ENCODE measurements at regions not wholly inside any gene's neighbourhood (a gene's known extent, or its start where the extent isn't known, plus 50 kb on each side); places are given as distances from the start of the nearest gene placed in this dataset.

DNA sequence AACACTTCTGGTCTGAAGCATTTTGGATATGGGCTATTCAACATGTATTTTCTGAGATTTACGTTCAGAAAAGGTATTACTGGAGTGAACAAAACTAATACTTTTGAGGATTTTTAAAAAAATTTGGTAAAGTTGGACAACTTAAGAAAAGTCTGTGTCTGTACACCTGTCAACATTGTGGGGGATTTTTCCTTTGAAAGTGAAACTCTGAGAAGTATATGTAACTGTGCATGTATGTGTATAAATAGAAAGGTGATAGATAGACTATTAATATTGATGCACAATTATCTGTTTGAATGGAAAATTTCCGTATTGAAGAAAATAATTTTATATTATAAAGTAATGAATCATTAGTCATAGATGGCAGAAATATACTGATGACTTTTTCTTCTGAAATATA, 312.8 kb upstream of the MDGA2 start:
- no peaks in the 10 kb centered on the region for H3K36me3 Mint-ChIP-seq (ENCODE audit: unreplicated experiment)
- TF ChIP-seq, protein P1, sequence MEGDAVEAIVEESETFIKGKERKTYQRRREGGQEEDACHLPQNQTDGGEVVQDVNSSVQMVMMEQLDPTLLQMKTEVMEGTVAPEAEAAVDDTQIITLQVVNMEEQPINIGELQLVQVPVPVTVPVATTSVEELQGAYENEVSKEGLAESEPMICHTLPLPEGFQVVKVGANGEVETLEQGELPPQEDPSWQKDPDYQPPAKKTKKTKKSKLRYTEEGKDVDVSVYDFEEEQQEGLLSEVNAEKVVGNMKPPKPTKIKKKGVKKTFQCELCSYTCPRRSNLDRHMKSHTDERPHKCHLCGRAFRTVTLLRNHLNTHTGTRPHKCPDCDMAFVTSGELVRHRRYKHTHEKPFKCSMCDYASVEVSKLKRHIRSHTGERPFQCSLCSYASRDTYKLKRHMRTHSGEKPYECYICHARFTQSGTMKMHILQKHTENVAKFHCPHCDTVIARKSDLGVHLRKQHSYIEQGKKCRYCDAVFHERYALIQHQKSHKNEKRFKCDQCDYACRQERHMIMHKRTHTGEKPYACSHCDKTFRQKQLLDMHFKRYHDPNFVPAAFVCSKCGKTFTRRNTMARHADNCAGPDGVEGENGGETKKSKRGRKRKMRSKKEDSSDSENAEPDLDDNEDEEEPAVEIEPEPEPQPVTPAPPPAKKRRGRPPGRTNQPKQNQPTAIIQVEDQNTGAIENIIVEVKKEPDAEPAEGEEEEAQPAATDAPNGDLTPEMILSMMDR (IDR thresholded peaks at IDR 0.05; ENCODE audit: partially characterized antibody, unreplicated experiment) = no peak
- no peaks in the 10 kb centered on the region for H3K4me1 Mint-ChIP-seq (ENCODE audit: low read depth, unreplicated experiment)
- H3K9me3 Mint-ChIP-seq (ENCODE audit: unreplicated experiment) = no peaks in the 10 kb centered on the region
- H3K27me3 Mint-ChIP-seq (ENCODE audit: unreplicated experiment) = no peaks in the 10 kb centered on the region
- H3K27ac Mint-ChIP-seq (ENCODE audit: unreplicated experiment) = no peak overlapping the region
- no peak for DNase-seq
- no peak overlapping the region for H3K4me3 Mint-ChIP-seq (ENCODE audit: unreplicated experiment)

DNA sequence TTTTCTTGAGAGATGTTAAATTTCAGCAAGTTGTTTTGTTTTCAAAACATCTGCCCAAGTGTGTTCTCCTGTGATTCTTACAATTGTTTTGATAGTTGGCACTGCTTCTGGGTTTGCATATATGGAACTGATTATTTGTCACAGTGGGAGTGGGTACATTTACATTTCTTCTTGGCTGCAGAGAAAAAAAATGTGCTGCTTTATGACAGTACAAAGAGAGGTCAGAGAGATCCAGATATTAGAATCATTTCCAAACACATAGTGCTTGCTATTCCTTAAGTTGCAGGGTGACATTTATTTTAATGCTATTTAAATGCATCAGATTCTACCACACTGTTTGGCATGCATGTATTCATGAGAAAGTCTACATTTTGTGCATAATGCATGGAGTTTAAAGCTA, 303.5 kb upstream of the MDGA2 start:
- Mint-ChIP-seq H3K4me3 (ENCODE audit: unreplicated experiment) (no peak overlapping the region), H3K36me3 (ENCODE audit: unreplicated experiment) (no peaks in the 10 kb centered on the region), H3K4me1 (ENCODE audit: low read depth, unreplicated experiment) (no peaks in the 10 kb centered on the region), H3K9me3 (ENCODE audit: unreplicated experiment) (no peaks in the 10 kb centered on the region), H3K27me3 (ENCODE audit: unreplicated experiment) (no peaks in the 10 kb centered on the region), H3K27ac (ENCODE audit: unreplicated experiment) (no peak overlapping the region)
- TF ChIP-seq, protein P1 (IDR thresholded peaks at IDR 0.05; ENCODE audit: partially characterized antibody, unreplicated experiment) = no peak
- no peak for DNase-seq

DNA sequence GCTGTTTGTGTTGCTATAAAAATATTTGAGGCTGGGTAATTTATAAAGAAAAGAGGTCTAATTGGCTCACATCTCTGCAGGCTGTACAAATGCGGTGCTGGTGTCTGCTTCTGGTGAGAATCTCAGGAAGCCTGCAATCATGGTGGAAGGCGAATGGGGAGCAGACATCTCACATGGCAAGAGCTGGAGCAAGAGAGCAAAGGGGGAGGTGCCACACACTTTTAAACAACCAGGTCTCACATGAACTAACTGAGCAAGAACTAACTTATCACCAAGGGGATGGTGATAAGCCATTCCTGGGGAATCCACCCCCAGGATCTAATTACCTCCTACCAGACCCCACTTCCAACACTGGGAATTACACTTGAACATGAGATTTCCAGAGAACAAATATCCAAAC, 300.7 kb upstream of the MDGA2 start:
- TF ChIP-seq, protein P1 (IDR thresholded peaks at IDR 0.05; ENCODE audit: partially characterized antibody, unreplicated experiment) = no peak
- H3K27me3 Mint-ChIP-seq (ENCODE audit: unreplicated experiment) = no peaks in the 10 kb centered on the region
- H3K4me3 Mint-ChIP-seq (ENCODE audit: unreplicated experiment) = no peak overlapping the region
- H3K4me1 Mint-ChIP-seq (ENCODE audit: low read depth, unreplicated experiment) = no peaks in the 10 kb centered on the region
- H3K9me3 Mint-ChIP-seq (ENCODE audit: unreplicated experiment) = peaks cover 4% of the 10 kb centered on the region
- peaks cover 8% of the 10 kb centered on the region for H3K36me3 Mint-ChIP-seq (ENCODE audit: unreplicated experiment)
- DNase-seq = no peak
- no peak overlapping the region for H3K27ac Mint-ChIP-seq (ENCODE audit: unreplicated experiment)

DNA sequence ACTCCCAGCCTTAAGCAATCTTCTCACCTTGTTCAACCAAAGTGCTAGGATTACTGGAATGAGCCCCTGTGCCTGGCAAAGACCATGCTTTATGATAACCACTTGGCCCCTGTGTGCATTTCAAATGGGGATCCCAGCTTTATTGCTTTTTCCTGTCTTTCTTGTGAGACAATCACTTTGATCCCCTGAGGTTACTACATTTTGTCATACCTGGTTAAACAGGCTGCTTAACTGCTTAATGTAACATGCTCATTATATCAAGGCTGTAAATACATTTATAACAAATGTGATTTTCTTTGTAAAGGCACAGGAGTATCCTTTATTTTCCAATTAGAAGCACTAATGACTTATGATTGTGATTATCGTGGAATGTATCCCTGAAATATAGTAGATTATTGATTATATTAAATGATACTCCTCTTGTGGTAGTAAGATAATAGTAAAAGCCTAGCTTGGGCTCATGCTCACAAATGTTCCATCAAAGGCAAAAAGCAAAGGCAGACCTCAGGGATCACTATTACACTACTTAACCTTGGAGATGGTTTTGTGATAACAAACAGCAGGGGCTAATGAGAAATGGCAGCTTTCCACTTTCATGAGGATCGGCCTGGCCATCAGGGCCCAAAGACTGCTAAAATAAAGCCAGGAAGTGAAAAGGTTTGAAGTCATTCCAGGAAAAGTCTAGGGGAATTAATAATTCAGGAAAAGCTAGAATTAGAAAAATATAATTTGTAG, 290.8 kb upstream of the MDGA2 start:
- peaks cover 8% of the 10 kb centered on the region for H3K4me1 Mint-ChIP-seq (ENCODE audit: low read depth, unreplicated experiment)
- H3K27ac Mint-ChIP-seq (ENCODE audit: unreplicated experiment) = no peak overlapping the region
- no peak overlapping the region for H3K4me3 Mint-ChIP-seq (ENCODE audit: unreplicated experiment)
- H3K27me3 Mint-ChIP-seq (ENCODE audit: unreplicated experiment) = no peaks in the 10 kb centered on the region
- H3K36me3 Mint-ChIP-seq (ENCODE audit: unreplicated experiment) = no peaks in the 10 kb centered on the region
- no peak for DNase-seq
- H3K9me3 Mint-ChIP-seq (ENCODE audit: unreplicated experiment) = no peaks in the 10 kb centered on the region
- TF ChIP-seq, protein P1 (IDR thresholded peaks at IDR 0.05; ENCODE audit: partially characterized antibody, unreplicated experiment) = no peak

DNA sequence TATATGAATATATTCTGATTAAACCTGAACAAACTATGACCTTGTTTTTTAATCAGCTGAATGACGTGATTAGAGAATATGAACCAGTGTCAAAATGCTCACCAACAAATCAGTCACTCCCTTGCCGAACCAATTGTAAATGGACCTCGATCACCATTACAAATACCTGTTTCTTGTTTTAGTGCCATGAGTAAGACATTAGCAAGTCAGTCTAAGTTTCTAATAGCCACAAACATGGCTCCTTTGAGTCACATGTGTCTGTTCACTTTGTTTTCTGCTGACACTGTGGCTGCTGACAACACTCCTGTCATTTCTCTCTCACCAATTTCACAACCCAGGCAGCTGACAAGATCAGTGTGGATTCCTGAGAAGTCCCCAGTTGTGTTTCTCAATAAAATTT, 286.2 kb upstream of the MDGA2 start:
- H3K9me3 Mint-ChIP-seq (ENCODE audit: unreplicated experiment) = no peaks in the 10 kb centered on the region
- H3K27me3 Mint-ChIP-seq (ENCODE audit: unreplicated experiment) = no peaks in the 10 kb centered on the region
- no peaks in the 10 kb centered on the region for H3K36me3 Mint-ChIP-seq (ENCODE audit: unreplicated experiment)
- H3K27ac Mint-ChIP-seq (ENCODE audit: unreplicated experiment) = no peak overlapping the region
- DNase-seq = no peak
- TF ChIP-seq, protein P1 (IDR thresholded peaks at IDR 0.05; ENCODE audit: partially characterized antibody, unreplicated experiment) = no peak
- H3K4me3 Mint-ChIP-seq (ENCODE audit: unreplicated experiment) = no peak overlapping the region
- H3K4me1 Mint-ChIP-seq (ENCODE audit: low read depth, unreplicated experiment) = peaks cover 8% of the 10 kb centered on the region

All from glutamatergic neuron (in vitro differentiated cells).